Inferior parietal cortex (tissue), 1 donor: ENCODE measurements at regions not wholly inside any gene's neighbourhood (a gene's known extent, or its start where the extent isn't known, plus 50 kb on each side); places are given as distances from the start of the nearest gene placed in this dataset.

Source experiments
- DNase-seq: peaks from one replicate; pipeline ENCODE4 v3.0.0-alpha.2; 2016; ENCODE audit errors: extremely low spot score

DNA sequence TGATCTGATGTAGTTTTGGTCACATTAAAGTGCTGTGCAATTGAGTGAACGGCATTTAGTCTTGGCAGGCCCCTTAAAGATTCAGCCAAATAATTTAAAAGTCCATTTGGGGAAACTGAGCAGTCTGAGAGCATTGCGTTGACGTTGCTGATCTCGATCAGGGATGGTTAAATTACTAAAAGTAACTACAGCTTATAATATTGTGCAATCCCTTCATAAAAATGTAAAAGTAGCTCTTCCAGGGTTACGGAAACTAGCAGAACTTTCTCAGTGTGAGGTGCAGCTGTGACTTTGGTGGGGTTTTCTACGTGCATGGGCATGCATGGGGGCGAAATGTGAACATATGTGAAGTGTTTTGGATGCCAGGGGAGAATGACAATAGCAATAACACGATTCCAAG is 184.5 kb upstream of the RNF32 start:
- DNase-seq = no peak

DNA sequence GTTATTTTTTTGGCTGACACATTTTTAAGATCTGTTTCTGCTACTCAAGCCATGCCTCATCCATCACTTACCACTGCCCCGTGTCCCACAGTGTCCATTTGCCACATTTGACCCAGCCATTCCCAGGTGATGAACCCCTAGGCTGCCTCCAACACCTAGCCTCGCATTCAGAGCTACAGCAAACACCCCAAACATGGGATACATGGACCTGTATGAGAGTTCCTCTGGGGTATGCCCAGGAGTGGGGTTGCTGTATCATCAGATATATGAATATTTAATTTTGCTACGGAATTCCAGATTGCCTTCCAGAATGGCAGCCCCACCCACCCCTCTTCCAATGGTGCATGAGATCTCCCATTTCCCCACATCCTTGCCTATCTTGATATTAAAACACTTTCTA is 190.1 kb upstream of the RNF32 start:
- DNase-seq = no peak

DNA sequence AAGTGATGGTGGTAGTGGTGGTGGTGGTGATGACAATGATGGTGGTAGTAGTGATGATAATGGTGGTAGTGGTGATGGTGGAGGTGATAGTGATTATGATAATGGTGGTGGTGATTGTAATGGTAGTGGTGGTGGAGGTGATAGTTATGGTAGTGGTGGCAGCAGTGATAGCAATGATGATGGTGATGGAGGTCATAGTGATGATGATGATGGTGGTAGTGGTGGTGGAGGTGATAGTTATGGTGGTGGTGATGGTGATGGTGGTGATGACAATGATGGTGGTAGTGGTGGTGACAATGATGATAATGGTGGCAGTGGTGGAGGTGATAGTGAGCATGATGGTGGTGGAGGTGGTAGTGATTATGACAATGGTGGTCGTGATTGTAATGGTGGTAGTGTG is 191.7 kb upstream of the RNF32 start:
- no peak for DNase-seq

DNA sequence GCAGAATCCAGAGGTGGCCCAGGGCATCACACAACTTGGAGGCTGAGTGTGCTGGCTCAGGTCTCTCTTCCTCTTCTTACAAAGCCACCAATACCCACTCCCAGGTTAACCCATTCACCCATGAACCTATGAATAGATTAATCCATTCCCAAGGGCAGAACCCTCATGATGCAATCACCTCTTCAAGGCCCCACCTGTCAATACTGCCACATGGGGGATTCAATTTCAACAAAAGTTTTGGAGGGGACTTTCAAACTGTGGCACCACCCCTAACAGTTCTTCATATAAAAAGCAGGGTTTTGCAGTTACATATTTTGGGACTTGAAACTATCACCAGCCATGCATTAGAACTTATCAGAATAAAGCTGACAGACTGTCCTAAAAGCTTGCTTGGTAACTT is 193.6 kb upstream of the RNF32 start:
- no peak for DNase-seq

DNA sequence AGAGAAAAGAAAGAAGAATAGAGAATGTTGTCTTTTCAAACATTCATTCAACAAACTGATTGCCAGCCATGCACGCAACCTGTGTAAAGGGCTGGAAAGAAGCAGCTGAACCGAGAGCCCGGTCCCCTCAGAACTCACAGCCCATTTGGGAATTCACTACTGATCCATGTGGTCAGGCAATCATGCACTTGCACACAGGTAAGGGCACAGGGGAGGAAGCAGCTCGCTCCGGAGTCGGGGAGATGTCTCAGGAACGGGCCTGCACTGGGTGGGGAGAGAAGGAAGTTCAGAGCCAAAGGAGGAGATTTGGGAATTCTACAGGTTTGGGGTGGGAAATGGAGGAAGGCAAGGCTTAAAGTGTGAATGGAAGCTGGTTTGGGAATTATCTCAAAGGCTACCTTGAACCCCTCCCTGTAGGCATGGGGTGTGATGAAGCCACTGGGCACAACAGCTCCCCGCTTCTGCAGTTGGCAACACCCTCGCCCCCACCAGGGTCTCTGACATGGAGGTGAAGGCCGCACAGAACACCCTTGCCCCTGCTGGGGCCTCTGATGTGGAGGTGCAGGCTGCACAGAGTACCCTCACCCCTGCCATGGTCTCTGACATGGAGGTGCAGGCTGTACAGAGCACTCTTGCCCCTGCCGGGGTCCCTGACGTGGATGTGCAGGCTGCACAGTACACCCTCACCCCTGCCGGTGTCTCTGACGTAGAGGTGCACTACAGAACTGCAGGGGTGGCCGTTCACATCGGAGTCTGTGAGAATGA is 194.4 kb upstream of the RNF32 start:
- no peak for DNase-seq

DNA sequence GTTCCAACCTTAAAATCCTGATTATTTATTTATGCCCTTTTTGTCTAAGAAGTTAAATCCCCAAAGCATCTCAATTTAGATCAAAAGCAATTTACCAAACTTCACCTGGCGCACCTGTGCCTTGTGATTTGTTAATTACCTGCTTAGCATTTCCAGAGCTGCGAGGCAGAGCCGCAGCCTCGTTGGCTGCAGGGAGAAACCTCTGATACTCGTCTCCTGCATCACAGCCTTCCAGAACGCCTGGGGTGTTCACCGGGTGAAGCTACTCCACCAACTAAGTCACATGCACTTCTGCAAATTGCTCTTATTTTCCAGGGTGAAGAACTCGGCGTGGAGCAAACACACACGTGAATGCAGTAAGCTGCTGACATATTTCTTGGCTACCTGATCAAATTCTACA is 198.1 kb upstream of the RNF32 start:
- no peak for DNase-seq

DNA sequence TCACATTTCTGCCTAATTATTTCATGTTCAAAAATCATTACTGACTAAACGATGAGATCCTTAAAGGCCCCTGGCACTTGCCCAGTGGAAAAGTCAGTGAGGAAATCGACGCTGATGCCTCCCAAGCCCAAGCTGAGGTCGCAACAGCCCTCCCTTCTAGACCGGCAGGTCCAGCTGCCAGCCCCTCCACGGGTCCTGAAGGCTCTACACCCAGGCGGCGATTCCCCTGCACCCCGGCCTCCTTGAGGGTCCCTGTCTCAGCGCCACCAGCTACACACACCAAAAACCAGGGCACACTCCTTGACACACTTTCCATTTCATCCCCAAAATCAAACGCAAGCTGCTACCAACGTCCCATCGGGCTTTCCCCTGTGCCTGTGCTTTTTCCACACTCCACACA is 200.1 kb upstream of the RNF32 start:
- DNase-seq = no peak

DNA sequence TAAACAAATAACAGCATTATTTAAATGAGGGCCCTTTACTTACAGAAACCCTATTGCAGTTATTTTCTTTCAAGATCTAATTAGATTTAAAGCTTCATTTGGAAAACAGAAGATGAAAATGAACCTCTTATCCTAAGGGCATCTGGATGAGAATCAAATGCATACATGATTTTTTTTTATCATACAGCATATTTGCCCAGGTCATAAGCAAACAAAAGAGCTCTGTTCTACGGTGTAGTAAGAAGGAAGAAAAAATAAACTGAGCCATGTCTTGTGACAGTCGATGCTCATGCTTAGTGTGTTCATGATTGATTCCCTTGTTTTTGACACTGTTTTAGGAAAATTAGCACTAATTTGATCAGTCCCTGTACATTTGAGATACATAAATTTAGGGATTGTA is 202.6 kb upstream of the RNF32 start:
- no peak for DNase-seq

DNA sequence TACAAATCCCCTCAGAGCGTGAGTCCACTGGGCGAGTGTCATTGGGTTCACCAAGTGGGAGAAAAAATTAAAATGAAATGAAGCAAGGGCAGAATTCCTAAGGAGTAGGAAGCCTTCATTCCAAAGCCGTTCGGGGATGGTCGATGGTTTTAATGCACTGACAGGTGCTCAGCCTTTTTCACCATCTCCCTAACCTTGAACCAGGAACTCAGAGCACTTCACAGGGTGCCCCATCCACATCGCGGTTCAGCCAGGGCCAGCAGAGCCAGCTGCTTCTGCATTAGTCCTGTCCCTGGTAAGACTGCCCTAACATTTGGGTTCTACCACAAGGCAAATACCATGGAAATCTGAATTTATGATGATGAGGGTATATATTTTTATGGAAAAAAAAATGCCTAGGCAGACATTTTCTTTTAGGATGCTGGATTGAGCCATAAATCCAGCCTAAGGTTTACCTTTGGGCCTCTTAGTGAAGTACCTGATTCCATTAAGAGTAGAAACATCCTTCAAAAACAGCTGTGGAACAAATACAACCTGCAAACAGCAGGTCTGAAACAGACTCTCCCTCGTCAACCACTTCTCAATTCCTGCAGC is 203.5 kb upstream of the RNF32 start:
- DNase-seq = no peak

DNA sequence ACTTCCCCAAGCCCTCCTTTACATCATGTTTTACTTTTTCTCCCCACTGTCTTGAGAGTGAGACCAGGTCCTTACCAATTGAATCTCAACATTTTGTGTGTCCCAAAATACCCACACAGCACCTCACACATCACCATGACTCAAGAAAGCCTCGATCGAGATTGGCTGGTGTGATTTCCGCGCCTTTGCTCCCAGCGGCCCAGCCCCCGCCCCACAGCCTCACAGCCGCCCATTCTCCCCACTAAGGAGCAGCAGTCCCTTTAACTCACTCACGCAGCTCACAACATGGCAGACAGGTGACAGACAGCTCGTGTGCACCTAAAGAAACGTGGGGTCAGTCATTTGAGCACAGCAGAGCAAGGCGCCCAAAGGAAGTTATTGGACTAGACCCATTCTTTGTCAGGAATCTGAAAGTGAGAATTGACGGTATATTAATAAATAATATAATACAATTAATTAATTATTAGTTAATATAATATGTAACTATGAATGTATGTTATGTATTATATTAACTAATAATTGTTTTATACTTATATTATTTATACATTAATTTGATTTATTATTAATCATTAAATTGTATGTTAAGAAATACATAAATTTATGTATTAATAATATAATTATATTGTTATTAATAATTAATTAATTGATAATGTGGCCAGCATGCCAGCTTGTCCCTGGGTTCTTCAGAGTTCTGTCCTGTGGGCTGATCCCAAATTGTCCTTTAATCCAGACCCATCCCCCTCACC is 204.9 kb upstream of the RNF32 start:
- no peak for DNase-seq

DNA sequence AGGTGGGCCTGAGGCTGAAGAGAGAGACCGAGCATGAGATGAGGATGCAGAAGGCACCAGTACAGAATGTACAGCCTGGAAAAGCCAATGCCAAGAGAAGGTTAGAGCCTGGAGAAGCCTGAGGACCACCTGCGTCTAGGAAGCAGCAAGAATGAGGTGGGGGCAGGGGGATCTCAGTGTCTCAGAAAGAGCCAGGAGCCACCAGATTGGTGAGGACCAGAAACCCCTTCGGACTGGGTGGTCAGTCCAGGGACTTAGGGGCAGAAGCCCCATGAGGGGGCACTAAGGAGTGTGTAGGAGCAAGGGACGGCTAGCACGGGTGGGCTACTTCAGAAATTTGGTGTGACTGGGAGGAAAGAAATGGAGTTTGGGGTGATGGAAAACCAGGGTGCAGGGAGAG is 205.9 kb upstream of the RNF32 start:
- no peak for DNase-seq

DNA sequence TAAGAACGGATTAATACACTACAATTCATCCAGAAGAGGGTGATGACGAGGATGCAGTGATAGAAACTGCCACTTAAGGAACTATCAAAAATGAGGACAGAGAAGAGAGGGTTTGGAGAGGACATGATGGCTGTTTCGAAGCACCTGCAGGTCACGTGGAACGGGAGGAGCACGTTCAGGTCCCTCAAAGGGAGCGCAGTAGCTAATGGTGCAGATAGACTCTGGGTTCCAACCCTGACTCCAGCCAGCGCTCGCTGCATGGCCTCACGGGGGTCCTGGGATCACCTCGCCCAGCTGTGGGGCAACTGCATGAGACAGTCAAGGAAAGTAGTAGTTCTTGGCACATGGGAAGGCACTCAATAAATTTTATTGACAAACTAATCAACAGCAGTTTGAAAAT is 208.6 kb upstream of the RNF32 start:
- DNase-seq = no peak

DNA sequence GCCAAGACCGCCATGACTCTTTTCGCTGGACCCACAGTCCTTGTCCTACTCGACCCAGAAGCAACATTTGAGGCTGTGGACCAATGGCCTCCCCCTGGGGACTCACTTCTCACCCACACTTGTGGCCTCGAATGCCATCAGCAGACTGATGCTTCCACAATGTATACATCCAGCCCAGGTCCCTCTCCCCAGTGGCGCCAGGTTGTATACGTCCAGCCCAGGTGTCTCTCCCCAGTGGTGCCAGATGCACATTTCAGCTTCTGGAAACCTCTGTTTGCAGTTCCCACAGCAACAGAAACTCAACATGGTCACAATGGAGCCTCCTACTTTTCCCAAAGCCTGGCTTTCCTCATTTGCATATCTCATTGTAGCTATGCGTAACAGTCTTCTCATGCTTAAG is 210.5 kb upstream of the RNF32 start:
- DNase-seq = no peak

DNA sequence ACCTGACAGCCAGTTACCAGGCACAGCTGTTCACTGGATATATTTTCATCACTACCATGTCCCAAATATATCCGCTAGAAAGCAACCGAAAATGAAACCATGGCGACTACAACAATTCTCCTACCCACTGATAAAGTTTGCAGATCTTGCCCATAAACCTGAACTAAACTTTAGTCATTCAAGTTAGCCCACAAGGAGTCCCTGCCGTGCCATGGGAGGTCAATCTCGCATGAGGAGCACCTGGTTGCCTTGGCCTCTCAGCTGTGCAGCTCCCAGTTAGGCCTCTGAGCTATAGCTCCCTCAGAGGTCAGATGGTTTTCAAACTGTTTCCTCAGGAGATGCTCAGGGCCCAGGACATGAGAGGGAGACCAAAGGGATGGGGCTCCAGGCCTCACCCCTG is 211.1 kb upstream of the RNF32 start:
- DNase-seq = no peak

DNA sequence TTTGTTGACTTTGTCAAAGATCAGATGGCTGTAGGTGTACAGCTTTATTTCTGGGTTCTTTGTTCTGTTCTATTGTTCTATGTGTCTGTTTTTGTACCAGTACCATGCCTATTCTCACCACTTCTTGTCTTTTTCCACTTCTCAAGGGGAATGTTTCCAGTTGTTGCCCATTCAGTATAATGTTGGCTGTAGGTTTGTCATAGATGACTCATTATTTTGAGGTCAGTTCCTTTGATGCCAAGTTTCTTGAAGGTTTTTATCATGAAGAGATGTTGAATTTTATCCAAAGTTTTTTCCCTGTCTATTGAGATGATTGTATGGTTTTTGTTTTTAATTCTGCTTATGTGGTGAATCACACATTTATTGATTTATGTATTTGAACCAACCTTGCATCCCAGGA is 216.7 kb upstream of the RNF32 start:
- no peak for DNase-seq

DNA sequence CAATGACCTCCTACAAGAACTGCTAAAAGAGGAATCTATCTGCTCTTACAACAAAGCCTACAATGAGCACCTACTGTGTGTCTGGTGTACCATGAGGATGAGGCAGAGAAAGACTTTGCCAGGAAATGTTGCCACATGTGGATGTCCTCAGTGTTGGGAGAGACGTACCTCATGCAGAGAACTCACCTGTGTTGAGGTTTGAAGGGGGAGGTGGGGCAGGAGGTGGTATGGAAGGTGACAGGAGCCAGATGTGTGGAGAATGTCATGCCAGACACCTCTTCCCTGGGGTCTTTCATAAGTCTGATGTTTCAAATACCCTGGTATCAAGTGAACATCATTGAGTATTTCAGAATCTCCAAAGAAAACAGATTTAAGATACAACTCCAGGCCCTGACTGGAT is 220.1 kb upstream of the RNF32 start:
- DNase-seq = no peak

DNA sequence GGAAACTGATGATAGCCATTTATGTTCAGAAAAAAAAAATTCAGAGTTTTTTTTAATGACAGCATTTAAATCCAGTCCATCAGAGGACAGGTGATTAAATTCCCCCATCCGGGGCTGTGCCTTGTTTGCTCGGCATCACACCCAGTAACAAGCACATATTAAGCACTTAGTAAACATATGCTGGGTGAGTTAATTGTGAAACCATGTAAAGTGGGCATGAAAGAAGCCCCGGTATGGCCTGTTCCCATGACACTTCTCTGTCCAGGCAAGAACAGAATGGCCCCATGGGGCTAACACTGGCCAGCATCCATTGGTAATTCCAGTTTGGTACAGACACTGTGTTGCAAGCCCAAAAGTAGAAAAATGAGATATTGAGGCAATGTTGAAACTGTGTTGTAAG is 220.8 kb upstream of the RNF32 start:
- no peak for DNase-seq

DNA sequence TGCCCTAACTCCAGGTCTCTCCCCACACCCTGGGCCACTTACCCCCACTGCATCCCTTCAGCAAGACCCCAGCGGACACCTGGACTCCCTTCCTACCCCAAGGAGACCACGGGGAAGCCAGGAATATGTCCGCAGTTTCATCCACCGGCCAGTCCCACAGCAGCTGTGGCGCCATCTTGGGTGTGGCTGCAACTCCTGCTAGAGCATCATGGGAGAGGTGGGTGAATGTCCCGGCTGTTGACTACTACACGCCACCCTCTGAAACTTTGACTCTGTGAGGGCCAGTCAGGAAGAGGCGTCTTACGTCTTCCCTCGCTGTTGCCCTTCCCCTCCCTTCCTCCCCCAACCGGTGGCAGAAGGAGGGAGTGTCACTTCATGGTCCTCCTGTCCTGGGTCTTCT is 238.3 kb upstream of the RNF32 start:
- no peak for DNase-seq

DNA sequence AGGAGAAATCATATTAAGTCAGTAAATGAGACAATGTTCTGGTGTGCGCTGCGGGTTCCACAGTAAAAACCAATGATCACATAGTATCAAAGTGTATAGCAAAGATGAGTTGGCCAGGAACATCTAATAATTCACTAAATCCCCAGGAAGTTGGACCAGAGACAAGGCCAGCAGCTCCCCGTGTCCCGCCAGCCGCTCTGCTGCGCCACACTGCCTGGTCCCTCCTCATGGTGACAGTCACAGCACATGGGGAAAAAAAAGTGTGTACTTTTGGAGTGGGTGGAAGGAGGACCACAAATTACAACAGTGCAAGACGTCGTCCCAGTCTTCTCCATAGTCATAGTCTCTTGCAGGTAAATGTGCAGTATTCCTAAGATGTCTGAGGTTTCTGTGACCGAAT is 239.0 kb upstream of the RNF32 start:
- no peak for DNase-seq

DNA sequence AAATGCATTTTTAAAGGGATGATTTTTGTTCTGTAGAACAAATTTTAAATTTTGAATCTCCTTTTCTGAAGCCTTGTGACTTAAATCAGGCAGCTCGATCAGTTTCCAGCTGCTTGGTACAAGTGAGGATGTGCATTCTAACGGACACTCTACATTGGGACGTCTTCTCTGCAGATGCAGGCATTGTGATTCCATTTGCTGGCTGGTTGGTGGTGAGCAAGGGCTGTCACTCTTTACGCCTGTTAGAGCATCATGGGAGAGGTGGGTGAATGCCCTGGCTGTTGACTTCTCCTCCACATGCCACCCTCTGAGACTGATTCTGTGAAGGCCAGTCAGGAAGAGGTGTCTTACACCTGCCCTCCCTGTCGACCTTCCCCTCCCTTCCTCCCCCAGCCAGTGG is 240.5 kb upstream of the RNF32 start:
- no peak for DNase-seq

DNA sequence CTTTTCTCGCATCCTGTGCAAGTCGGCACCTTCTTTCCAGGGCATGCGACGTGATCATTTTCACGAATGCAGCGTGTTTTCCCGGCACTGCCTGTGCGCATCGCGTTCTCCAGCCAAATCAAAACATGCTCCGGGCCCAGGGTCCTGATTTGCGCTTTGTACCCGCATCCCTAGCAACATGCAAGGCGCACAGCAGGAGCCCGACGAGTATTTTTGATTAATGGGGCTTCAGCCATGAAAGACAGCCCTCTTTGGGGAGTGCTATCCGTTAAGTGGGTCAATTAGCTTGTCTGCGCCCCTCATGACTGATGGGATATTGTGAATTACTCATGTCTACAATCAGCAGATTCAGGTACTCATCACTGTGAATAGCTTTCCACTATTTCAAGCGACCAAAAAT is 243.3 kb upstream of the RNF32 start:
- DNase-seq = no peak

DNA sequence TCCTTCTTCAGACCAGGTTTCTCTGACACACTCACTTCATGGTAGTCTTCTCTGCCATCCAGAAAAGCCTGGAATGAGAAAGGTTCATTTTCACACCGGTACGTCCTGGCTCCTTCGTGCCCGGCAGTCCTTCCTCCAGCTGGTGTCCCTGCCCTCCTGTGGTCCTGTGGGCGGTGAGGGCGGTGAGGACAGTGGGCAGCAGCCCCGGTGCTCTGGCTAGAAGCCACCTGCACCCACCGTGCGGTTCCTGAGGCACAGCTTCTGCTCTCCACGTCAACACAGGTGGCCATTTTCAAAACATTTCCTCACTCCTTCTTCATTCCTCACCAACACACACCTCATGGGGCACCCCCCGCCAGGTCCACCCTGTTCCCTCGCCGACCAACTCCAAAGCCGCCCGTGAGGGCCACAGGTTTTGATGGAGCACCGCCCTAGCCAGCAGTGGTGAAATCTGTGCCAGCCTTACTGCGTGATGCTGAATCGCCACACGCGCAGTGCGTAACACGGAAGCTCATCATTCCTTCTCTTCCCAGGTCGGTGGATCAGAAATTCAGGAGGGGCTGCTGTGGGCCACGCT is 251.4 kb upstream of the RNF32 start:
- DNase-seq = no peak

DNA sequence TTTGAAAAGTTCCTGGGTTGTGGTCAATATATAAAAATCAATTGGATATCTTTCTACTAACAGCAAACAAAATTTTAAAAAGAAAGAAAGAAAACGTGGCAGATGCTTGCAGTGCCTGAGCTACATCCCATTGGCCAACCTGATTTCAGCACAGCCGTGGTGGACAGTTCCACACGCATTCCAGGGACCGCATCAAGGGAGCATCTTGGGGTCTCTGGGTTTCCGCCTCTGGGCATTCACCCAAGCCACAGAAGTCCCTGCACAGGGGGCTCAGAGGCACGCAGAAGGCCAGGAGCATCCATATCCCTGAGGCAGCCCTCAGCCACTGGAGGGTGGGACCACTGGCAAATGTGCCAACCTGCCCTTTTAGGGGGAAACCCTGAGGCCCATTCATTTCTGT is 254.5 kb upstream of the RNF32 start:
- no peak for DNase-seq
